ENCODE measurements at regions not wholly inside any gene's neighbourhood (a gene's known extent, or its start where the extent isn't known, plus 50 kb on each side); places are given as distances from the start of the nearest gene placed in this dataset.

DNA sequence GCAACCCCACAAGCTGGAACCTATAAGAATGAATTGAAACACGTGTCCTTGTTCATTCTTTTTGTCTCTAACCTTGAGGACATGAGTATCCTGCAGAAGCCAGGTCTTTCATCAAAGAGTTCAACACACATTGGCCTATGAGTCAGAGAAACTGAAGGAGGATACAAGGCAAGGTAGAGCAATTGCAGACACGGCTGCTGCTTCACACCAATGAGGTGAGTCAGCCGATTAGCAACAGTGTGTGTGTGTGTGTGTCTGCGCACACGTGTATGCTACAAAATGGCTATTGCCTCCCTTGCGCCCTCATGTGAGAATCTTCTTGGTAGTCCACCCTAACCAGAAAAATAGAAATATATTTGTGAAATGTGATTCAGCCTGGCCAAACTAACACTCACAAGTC lies 1477.7 kb upstream of the IGFBP7 start:
- DNase-seq (no peak), ATAC-seq (no peak)
- intact Hi-C loops (cut with DNase I), result no loop called here

DNA sequence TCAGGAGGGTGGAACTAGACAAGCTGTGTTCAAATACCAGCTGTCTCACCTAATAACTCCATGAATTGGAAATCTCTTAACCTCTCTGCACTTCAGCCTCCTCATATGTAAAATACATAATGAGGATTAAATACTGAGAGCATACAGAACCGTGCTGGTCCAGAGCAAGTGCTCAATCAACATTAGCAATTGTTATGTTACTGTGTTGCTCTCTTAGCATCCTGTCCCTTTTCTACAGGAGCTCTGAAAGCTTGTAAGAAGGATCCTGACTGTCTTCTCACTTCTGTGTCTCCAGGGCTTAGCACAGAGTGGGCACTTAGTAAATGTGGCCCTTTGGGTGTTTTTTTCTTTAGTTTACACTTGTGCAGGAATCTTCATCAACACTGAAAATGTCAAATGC lies 1456.1 kb upstream of the IGFBP7 start:
- DNase-seq (no peak), ATAC-seq (no peak)
- intact Hi-C loops (cut with DNase I), result no loop called here

DNA sequence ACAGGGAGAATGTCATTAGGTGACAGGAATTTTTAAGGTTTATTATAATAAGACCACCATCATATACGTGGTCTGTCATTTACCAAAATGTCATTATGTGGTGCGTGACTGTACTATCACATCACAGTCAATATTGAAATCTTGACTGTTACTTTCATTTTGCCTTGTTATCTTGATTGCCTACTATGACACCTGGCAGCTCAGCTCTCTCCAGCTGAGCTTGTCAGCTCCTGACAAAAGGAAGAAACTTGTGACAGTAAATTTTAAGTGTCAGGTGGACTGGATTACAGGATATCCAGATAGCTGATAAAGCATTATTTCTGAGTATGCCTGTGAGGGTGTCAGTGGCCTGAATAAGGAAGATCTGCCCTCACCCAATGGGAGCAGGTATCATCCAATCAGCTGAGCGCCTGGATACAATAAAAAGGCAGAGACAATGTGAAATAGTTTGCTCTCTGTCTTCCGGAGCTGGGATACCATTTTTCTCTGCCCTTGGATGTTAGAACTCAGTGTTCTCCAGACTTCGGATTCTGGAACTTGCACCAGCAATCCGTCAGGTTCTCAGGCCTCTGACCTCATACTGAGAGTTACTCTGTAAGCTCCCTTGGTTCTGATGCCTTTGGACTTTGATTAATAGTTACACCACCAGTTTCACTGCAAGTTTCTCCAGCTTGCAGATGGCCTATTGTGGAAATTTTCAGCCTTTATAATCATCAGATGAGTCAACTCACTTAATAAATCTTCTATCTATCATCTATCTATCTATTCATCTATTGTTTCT lies 1454.7 kb upstream of the IGFBP7 start:
- DNase-seq (no peak), ATAC-seq (no peak)
- intact Hi-C loops (cut with DNase I), result no loop called here

DNA sequence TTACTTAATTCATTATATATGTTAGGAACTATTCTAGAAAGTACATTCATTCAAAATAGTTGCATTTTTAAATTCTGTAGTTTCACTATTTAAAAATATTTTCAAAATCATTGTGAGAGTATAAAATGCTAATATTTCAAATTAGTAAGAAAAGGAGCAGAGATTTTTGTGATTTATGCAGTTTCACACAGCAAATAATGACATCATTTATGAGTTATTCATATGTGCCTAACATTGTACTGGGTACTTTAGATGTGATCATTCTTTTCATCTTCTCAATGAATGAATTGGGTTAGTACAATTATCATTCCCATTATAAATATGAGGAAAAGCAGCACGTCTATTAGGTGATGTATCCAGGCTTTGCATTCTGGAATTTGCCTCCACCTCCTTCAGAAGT lies 1451.0 kb upstream of the IGFBP7 start:
- DNase-seq (no peak), ATAC-seq (no peak)
- intact Hi-C loops (cut with DNase I), result no loop called here

DNA sequence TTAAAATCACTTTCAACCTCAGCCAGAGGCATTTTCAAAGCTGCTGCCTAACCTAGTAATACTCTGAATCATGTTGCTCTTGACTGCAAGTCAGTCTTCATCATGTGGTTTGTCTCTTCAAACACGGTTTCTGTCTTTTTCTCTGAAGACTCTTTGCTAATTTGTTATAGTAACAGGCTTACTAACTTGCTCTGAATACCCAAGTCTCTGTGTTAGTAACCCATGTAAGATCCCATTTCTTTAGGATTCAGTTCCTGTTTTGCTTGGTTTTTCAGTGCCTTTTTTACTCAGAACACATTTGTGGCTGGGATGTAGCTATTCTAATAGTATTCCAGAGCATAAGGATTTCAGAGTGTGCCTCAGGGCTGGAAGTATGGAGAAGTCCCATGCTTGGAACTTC lies 1450.6 kb upstream of the IGFBP7 start:
- intact Hi-C loops (cut with DNase I), result no loop called here
- ATAC-seq (no peak), DNase-seq (no peak)

DNA sequence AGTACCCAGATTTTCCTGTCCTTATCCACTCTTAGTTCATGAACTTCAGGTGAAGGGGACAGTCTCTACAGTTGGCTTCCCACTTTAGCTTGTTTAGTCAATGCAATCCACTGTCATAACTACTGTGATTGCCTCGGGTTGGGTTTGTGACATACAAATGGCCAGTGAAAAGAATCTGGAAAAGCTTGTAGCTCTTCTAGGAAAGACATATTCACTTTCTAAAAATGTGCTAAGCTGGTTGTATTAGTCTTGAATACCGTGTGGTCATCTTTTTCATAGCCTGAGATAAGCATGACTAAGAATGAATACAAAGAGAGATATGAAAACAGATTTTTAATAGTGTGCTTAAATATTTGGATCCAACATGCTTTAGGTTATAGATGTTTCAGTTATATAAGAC lies 1443.5 kb upstream of the IGFBP7 start:
- DNase-seq (no peak), ATAC-seq (no peak)
- intact Hi-C loops (cut with DNase I), result no loop called here

DNA sequence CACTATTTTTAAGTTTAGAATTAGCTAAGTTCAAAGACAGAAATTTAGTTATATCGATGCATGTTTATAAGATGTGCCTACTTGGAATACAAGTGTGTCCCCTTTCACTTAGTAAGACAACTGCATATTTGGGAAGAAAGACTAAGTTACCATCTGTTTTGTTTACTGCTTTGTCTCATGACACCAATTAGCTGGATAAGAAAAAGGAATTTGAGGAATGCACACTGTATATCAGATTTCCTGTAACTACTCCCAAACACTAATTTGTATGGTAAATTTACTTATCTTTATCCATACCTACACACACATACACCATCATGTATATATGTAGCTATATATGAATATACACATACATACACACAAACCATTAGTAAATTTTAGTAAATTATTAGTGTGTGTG lies 1442.8 kb upstream of the IGFBP7 start:
- ATAC-seq, result no peak
- no peak for DNase-seq
- intact Hi-C loops (cut with DNase I), result no loop called here

DNA sequence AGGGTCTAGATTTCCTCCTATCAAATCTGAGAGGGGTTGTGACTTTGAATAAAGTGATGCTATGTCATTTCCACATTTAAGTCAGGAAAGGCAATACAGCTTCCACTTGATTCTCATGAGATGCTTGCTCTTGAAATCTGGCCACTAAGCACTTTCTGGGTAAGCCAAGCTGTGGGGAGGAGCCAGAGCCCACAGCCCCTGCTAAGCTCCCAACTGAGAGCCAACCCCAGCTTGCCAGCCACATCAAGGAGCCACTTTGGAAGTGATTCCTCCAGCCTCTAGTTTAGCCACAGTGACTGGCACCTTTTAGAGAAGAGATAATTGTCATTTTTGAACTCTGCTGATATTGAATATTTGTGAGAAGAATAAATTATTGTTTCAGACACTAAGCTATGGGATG lies 1441.5 kb upstream of the IGFBP7 start:
- no peak for ATAC-seq
- no peak for DNase-seq
- intact Hi-C loops (cut with DNase I), result no loop called here

DNA sequence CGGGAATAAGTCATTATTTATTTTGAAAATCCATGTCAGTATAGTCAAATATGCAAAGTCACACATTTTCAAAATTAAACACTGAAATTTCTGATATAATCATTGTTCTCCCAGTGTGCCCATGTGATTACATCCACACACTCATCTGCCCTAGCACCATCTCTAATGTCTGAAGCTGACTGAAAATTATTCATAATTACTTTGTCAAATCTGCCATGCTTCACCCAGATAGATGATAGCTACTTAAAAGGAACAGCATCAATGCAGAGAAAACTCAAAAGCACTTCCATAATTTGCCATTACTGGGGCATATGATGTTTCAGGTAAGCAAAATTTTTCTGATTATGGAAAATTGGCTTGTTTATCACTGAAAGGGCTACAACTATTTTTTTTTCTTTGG lies 1433.3 kb upstream of the IGFBP7 start:
- ATAC-seq (no peak), DNase-seq (no peak)
- intact Hi-C loops (cut with DNase I), result no loop called here

DNA sequence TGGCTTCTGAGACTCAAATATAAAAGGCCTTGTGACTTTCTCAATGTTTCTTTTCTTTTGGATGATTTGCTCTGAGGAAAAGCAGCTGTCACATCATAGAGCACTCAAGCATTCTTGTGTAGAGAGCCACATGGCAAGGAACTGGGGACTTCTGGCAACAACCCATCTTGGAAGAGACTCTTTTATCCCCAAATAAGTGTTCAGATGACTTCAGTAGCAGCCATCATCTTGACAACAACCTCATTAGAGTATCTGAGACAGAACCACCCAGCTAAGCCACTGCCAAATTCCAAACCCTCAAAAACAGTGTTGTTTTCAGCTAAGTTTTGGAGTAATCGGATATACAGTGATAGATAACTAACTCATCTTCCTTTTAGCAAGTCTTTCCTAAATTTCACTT lies 1431.7 kb upstream of the IGFBP7 start:
- no peak for DNase-seq
- intact Hi-C loops (cut with DNase I), result no loop called here

DNA sequence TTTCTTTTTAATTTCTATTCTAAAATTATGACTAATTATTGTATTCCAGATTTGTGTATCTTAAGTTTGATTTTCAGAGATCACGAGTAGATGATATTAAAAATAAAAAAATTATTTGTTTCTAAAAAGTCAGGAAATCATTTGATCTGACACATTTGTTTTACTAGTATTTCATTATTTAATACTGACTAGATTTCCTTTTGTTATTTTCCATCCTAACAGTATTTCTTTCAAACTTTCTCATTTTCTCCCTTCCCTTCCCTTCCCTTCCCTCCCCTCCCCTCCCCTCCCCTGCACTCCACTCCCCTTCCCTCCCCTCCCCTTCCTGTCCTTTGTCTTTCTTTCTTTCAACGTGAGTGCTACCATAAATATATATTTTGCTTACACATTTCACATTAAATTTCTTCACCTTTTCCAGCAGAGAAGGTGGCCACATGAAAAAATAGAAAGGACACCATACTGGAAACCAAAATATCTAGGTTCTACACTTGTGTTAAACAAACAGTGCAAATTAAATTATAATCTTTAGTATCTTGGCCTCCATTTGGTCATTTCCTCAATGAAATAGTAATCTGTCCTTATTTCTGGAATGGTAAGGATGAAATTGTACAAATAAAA lies 1412.7 kb upstream of the IGFBP7 start:
- intact Hi-C loops (cut with DNase I), result no loop called here

More for the DNA sequence above, 1431.7 kb upstream of the IGFBP7 start:
- no peak for ATAC-seq

DNA sequence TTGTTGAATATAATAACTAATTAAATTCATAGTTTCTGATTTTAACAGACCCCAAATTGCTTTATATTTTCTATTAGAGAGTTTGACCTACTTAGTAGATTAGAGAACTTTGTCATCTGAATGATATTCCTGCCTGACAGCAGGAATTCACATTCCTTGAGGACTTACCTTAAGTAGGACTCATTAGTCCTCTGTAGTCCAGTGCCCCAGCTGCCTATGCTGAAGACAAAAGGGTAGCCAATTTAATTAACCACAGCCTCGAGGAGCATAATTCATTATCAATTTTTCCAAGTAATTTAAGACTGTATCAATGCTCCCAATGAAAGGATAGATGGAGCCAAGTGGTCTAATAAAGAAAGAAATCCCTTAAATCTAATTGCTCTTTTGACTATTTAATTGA lies 1405.0 kb upstream of the IGFBP7 start:
- ATAC-seq, result no peak
- no peak for DNase-seq
- intact Hi-C loops (cut with DNase I), result no loop called here

More for the DNA sequence above, 1412.7 kb upstream of the IGFBP7 start:
- ATAC-seq (no peak), DNase-seq (no peak)

DNA sequence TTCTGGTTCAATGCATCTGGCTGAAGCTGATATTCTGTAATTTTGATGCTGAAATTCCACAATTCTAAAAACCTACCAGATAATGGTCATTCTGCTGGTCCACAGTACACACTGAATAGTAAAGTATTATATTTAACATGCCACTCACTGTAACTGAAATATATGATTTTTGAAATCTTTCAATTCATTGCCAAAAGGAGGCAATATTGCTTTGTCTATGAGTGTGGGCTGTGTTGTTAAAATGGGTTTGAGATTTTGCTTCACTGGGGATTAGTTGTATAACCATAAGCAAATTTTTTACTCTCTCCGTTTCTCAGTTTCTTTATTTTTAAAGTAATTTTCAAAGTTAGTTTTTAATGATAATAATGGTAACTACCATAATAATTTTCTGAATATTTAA lies 1404.1 kb upstream of the IGFBP7 start:
- ATAC-seq (no peak), DNase-seq (no peak)
- intact Hi-C loops (cut with DNase I), result no loop called here

DNA sequence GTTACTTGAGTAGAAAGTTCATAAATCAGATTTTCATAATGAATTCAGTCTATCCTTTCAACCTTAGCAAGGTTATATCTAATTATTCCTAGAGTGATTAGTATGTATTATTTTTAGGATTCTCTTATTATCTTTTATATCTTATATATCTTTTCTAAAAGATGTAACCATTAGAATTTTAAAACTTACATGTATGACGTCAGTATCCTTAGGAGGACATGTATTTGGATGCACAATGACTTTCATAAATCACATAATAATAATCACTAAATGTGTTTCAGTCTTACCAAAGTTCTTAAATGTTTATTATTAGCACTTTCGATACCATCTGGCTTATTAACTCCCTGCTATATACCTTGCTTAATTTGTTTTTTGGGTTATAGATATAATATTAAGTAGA lies 1400.5 kb upstream of the IGFBP7 start:
- DNase-seq (no peak), ATAC-seq (no peak)
- intact Hi-C loops (cut with DNase I), result no loop called here

DNA sequence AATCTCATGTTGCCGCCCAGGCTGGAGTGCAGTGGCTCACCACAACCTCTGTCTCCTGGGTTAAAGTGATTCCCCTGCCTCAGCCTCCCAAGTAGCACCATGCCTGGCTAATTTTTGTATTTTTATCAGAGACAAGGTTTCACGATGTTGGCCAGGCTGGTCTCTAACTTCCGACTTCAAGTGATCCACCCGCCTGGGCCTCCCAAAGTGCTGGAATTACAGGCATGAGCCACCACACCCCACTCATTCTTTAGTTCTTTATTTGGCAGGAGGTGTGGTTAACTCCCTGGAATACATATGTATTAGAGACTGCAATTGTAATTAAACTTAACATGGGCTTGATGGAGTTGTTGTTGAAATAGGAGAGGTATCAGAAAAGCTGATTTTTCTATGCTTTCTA lies 1396.9 kb upstream of the IGFBP7 start:
- intact Hi-C loops (cut with DNase I), result no loop called here
- ATAC-seq (no peak), DNase-seq (no peak)

DNA sequence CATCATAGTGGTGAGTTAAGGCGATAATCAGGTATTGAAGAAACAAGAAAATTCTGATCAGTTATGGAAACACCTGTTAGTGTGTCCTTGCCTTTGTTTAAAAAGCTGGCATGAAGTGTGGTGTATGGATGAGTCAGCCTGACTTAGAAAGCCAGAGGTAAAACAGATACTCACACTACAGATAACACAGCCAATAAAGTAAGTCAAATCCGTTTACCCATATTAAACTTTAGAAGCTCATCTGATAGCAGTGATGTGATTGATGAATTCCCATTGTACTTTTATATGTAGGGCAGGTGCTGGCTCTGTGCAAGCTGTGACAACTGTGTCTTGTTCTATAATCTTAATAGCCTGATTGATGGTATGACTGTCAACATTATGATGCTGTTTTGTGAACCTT lies 1392.7 kb upstream of the IGFBP7 start:
- ATAC-seq (no peak), DNase-seq (no peak)
- intact Hi-C loops (cut with DNase I), result no loop called here

DNA sequence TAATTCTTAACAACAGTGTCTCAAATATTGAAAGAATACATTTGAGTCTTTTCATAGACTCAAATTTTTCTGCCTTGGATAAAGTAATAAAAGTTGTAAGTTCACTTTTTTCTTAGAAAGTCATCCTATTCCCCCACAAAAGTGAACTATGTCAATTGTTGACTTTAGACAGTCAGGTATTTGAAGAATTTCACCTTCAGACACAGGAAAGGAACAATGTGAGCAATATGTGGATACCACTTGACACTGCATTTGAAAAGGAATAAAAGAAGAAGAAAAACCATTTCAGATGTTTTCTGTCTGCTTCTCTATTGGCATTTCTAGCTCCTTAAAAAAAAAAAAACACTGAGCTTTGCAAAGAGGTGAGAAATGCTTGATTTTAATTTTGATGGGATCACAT lies 1389.0 kb upstream of the IGFBP7 start:
- no peak for ATAC-seq
- intact Hi-C loops (cut with DNase I), result no loop called here
- DNase-seq, result no peak

DNA sequence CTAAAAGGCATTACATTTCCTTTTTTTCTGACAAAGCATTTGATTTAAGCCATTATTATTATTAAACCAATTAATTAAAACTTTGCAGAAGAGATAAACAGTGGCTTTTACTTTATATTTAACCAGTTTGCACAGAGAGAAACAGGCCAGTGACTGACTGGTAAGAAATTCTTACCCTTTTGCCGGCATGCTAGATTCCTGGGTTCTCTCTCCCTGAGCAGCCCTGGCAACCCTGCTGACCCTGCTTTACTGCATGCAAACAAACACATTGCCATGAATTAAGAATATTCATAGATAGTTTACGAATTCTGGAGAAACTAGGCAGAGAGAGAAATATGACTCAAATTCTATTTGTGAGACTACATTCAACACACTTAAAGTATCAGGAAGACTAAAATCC lies 1381.4 kb upstream of the IGFBP7 start:
- ATAC-seq (no peak), DNase-seq (no peak)
- intact Hi-C loops (cut with DNase I), result no loop called here

DNA sequence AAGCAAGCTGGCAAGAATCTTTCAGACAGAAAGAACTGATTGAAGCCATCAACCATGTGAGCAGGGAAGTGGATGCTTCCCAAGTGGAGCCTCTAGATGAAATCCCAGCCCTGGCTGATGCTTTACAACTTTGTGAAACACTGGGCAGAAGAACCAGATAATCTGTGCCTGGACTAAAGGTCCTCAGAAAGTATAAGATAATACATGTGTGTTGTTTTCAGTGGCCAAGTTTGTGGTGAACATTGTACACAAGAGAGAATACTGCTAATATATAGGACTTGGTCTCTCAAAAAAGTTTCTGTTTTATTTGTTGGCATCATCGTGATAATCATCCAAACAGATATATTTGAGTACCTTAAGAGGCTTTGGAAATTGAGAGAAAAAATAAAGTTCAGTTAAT lies 1367.8 kb upstream of the IGFBP7 start:
- intact Hi-C loops (cut with DNase I), result no loop called here
- ATAC-seq (no peak), DNase-seq (no peak)

DNA sequence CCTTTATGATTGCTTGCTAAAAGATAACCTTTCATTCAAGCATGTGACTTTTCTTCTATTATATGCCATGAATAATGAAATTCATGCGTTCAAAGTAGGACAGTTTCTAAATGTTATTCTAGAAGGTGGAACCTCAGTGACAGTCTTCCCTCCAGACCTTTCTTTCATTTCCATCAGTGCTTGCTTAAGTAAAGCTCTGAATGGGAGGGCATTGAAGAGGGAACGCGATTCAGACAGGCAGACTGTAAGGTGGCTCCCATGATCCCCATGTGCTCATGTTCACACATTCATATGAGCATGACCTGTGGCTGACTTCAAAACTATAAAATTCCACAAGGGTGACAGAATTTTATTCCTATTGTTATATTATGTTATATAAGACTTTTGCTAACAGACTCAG lies 1367.3 kb upstream of the IGFBP7 start:
- ATAC-seq, result no peak
- intact Hi-C loops (cut with DNase I), result no loop called here

DNA sequence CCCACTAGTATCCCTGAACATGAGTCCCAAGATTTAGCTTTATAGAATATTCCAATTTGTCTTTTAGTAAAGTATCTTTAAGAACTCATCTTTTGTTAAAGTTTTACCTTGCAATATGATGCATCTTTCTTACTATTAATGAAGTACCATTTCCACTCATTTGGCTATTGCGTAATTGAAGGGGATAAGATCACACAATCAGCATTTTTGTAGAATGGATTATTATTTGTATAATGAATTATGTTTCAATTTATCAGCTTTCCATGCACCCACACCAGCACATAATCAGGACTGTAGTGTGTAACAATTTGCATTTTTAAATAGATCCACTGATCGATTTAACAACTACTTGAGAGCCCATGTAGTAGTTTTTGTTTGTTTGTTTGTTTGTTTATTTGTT lies 1364.9 kb upstream of the IGFBP7 start:
- intact Hi-C loops (cut with DNase I), result no loop called here
- ATAC-seq (no peak), DNase-seq (no peak)

More for the DNA sequence above, 1367.3 kb upstream of the IGFBP7 start:
- DNase-seq, result no peak

Measured in left cardiac atrium (tissue), 4 donors.